Stimulated activated CD4-positive, alpha-beta T cell treated with anti-CD3 and anti-CD28 coated beads, Interleukin-2, amount 100 ng/mL, for 4 hours (primary cell): ENCODE measurements at regions not wholly inside any gene's neighbourhood (a gene's known extent, or its start where the extent isn't known, plus 50 kb on each side); places are given as distances from the start of the nearest gene placed in this dataset.
"Not testable (repeated sequence)": the region's sequence is repeated elsewhere in the genome, so short reads cannot be mapped to it uniquely, and the experiment has no call there.

Experiments
- DNase-seq: peaks from one replicate; pipeline ENCODE4 v3.0.0-alpha.2; 2020; ENCODE audit warnings: low read depth

GRCh38 chr5:114952876-114953275, 216.8 kb downstream of the TRIM36 start:
- no peak for DNase-seq

- no peak for DNase-seq
Observed at GRCh38 chr5:114949756-114950155, 220.0 kb downstream of the TRIM36 start.

- DNase-seq = no peak
Observed at GRCh38 chr5:114948986-114949621, 220.6 kb downstream of the TRIM36 start.

GRCh38 chr5:114948363-114948762, 221.3 kb downstream of the TRIM36 start:
- DNase-seq = no peak

- DNase-seq = no peak
Observed at GRCh38 chr5:114940709-114941108, 229.0 kb downstream of the TRIM36 start.

GRCh38 chr5:114935490-114935889, 234.2 kb downstream of the TRIM36 start:
- DNase-seq = no peak

GRCh38 chr5:114928644-114929462, 240.9 kb downstream of the TRIM36 start:
- DNase-seq = no peak

- no peak for DNase-seq
Observed at GRCh38 chr5:114924769-114925168, 244.9 kb downstream of the TRIM36 start.

- DNase-seq = no peak
Observed at GRCh38 chr5:114912189-114912920, 257.4 kb downstream of the TRIM36 start.

- DNase-seq = no peak
Observed at GRCh38 chr5:114910727-114911126, 259.0 kb downstream of the TRIM36 start.

- no peak for DNase-seq
Observed at GRCh38 chr5:114909424-114909823, 260.3 kb downstream of the TRIM36 start.

- no peak for DNase-seq
Observed at GRCh38 chr5:114903767-114904166, 265.9 kb downstream of the TRIM36 start.

GRCh38 chr5:114898602-114899001, 271.1 kb downstream of the TRIM36 start:
- DNase-seq = no peak

GRCh38 chr5:114883675-114884074, 286.0 kb downstream of the TRIM36 start:
- DNase-seq = no peak

GRCh38 chr5:114859438-114859735, 310.3 kb downstream of the TRIM36 start:
- no peak for DNase-seq

- DNase-seq = no peak
Observed at GRCh38 chr5:114858665-114859437, 310.9 kb downstream of the TRIM36 start.

- DNase-seq = no peak
Observed at GRCh38 chr5:114857941-114858551, 311.7 kb downstream of the TRIM36 start.

GRCh38 chr5:114844711-114845110, 325.0 kb downstream of the TRIM36 start:
- DNase-seq = not testable (repeated sequence)

GRCh38 chr5:114839360-114839759, 330.3 kb downstream of the TRIM36 start:
- DNase-seq = no peak

- DNase-seq = no peak
Observed at GRCh38 chr5:114838937-114839336, 330.8 kb downstream of the TRIM36 start.

GRCh38 chr5:114830114-114830513, 339.6 kb downstream of the TRIM36 start:
- DNase-seq = no peak

GRCh38 chr5:114822863-114823262, 346.8 kb downstream of the TRIM36 start:
- DNase-seq = no peak
